WI38 (cell line): ENCODE measurements at regions not wholly inside any gene's neighbourhood (a gene's known extent, or its start where the extent isn't known, plus 50 kb on each side); places are given as distances from the start of the nearest gene placed in this dataset.
"Not testable (repeated sequence)": the region's sequence is repeated elsewhere in the genome, so short reads cannot be mapped to it uniquely, and the experiment has no call there.

Source experiments
- H3K4me3 ChIP-seq: 2 replicates; pipeline ENCODE4 v1.5.1; 2011; ENCODE audit warnings: low read depth, mild to moderate bottlenecking, control low read depth, low read length
- CTCF ChIP-seq: IDR thresholded peaks from 2 replicates; pipeline ENCODE4 v1.5.1; 2012; ENCODE audit warnings: low read depth, mild to moderate bottlenecking, control low read depth, low read length

GRCh38 chr4:148923881-148924280 lies 481.7 kb upstream of the NR3C2 start:
- H3K4me3 ChIP-seq, result no peak overlapping the region
- TF ChIP-seq CTCF, result no peak

- no peak overlapping the region for H3K4me3 ChIP-seq
Measured at GRCh38 chr4:148922497-148922896, 480.3 kb upstream of the NR3C2 start.

DNA sequence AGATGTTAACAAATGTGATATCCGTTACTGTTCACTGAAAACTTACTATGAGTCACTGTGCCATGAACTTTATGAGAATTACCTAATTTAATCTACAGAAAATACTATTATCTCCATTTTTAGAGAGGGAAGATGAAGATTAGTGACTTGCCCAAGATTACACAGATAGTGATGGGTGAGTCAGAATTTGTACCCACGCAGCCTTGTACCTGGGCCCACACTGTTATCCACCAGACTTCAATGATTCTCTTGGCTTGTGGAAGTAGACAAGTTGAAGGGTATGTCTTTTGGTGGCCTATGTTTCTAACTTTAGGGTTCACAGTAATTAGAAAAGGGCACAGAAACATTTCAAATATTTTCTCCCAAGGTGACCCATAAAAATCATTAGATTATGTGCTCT lies 472.5 kb upstream of the NR3C2 start:
- no peak overlapping the region for H3K4me3 ChIP-seq
- no peak for TF ChIP-seq CTCF

More at GRCh38 chr4:148922497-148922896, 480.3 kb upstream of the NR3C2 start:
- no peak for TF ChIP-seq CTCF

DNA sequence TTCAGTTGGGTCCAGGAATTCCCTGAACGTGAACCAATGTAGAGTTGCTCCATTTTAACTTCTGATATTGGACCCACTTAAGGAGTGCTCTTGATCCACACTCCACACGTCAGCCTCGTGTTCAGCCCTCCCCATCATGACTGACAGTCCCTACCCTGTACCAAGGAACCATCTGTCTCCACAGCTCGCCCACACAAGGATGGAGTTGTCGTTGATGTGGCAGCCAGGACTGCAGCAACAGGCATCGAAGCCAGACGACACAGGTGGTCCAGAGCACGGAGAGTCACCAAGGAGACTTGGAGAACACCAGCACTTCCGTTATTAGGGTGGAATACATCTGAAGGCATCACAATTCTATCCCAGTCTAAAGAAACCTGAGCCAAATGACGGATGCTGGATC lies 472.1 kb upstream of the NR3C2 start:
- TF ChIP-seq CTCF, result no peak
- H3K4me3 ChIP-seq, result no peak overlapping the region

DNA sequence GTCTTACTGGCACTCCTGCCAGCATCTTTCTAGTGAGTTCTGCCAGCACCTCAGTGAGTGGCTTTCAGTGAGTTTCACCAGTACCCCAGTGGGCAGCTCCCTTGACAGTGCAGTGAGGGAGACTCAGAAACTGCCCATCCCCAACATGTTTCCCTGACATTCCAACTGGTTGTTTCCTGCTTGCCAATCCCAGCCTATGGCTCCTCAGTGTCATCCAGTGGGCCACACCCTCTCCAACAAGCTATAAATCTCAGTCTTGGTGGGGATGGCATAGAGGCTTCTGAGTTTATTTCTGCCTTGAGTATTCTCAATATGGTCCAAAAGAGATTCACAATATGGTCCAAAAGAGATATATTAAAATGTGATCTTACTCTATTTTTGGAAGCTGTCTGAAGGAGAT lies 461.2 kb upstream of the NR3C2 start:
- no peak for TF ChIP-seq CTCF

GRCh38 chr4:148901075-148901705 lies 459.0 kb upstream of the NR3C2 start:
- TF ChIP-seq CTCF, result no peak
- no peak overlapping the region for H3K4me3 ChIP-seq

More for the DNA sequence above, 461.2 kb upstream of the NR3C2 start:
- H3K4me3 ChIP-seq, result no peak overlapping the region

GRCh38 chr4:148898139-148898538 lies 455.9 kb upstream of the NR3C2 start:
- H3K4me3 ChIP-seq, result not testable (repeated sequence)

- TF ChIP-seq CTCF, result no peak
- no peak overlapping the region for H3K4me3 ChIP-seq
Measured at GRCh38 chr4:148893095-148893494, 450.9 kb upstream of the NR3C2 start.
